ENCODE measurements at regions not wholly inside any gene's neighbourhood (a gene's known extent, or its start where the extent isn't known, plus 50 kb on each side); places are given as distances from the start of the nearest gene placed in this dataset.

GRCh38 chr2:66251573-66251972, 183.4 kb upstream of the MEIS1 start:
- TF ChIP-seq CTCF (IDR thresholded peaks at IDR 0.05) (no peak), ZFX (IDR thresholded peaks at IDR 0.05; ENCODE audit: borderline replicate concordance) (no peak)
